ENCODE measurements at regions not wholly inside any gene's neighbourhood (a gene's known extent, or its start where the extent isn't known, plus 50 kb on each side); places are given as distances from the start of the nearest gene placed in this dataset.

- no peak for DNase-seq (ENCODE audit: low read depth in 1 of 2, low spot score in 1 of 2)
- in situ Hi-C loops (cut with HindIII; ENCODE audit: low pct_unique_long_range_greater_than_20kb, low sequenced_read_pairs): no loop called here
- TF ChIP-seq JUND (IDR thresholded peaks at IDR 0.05; ENCODE audit: low read depth): no peak
Measured at GRCh38 chr5:89293810-89294209, 410.8 kb upstream of the MEF2C start.

GRCh38 chr5:89292487-89292886, 409.5 kb upstream of the MEF2C start:
- no peak for DNase-seq (ENCODE audit: low read depth in 1 of 2, low spot score in 1 of 2)
- no peak for TF ChIP-seq JUND (IDR thresholded peaks at IDR 0.05; ENCODE audit: low read depth)
- in situ Hi-C loops (cut with HindIII; ENCODE audit: low pct_unique_long_range_greater_than_20kb, low sequenced_read_pairs): no loop called here

GRCh38 chr5:89289604-89290003, 406.6 kb upstream of the MEF2C start:
- in situ Hi-C loops (cut with HindIII; ENCODE audit: low pct_unique_long_range_greater_than_20kb, low sequenced_read_pairs): no loop called here
- TF ChIP-seq JUND (IDR thresholded peaks at IDR 0.05; ENCODE audit: low read depth): no peak
- peak in 1 of 2 experiments; percentile 5 for DNase-seq (ENCODE audit: low read depth in 1 of 2, low spot score in 1 of 2)

- in situ Hi-C loops (cut with HindIII; ENCODE audit: low pct_unique_long_range_greater_than_20kb, low sequenced_read_pairs): no loop called here
- no peak for TF ChIP-seq JUND (IDR thresholded peaks at IDR 0.05; ENCODE audit: low read depth)
- DNase-seq (ENCODE audit: low read depth in 1 of 2, low spot score in 1 of 2): no peak
Measured at GRCh38 chr5:89287964-89288363, 405.0 kb upstream of the MEF2C start.

GRCh38 chr5:89286320-89286719, 403.3 kb upstream of the MEF2C start:
- in situ Hi-C loops (cut with HindIII; ENCODE audit: low pct_unique_long_range_greater_than_20kb, low sequenced_read_pairs): no loop called here

GRCh38 chr5:89283728-89284493, 400.9 kb upstream of the MEF2C start:
- TF ChIP-seq JUND (IDR thresholded peaks at IDR 0.05; ENCODE audit: low read depth): no peak
- in situ Hi-C loops (cut with HindIII; ENCODE audit: low pct_unique_long_range_greater_than_20kb, low sequenced_read_pairs): no loop called here
- DNase-seq (ENCODE audit: low read depth in 1 of 2, low spot score in 1 of 2): no peak

More at GRCh38 chr5:89286320-89286719, 403.3 kb upstream of the MEF2C start:
- TF ChIP-seq JUND (IDR thresholded peaks at IDR 0.05; ENCODE audit: low read depth): no peak
- DNase-seq (ENCODE audit: low read depth in 1 of 2, low spot score in 1 of 2): no peak

GRCh38 chr5:89282554-89283510, 399.8 kb upstream of the MEF2C start:
- no peak for DNase-seq (ENCODE audit: low read depth in 1 of 2, low spot score in 1 of 2)
- no peak for TF ChIP-seq JUND (IDR thresholded peaks at IDR 0.05; ENCODE audit: low read depth)
- in situ Hi-C loops (cut with HindIII; ENCODE audit: low pct_unique_long_range_greater_than_20kb, low sequenced_read_pairs): no loop called here

GRCh38 chr5:89281766-89282553, 399.0 kb upstream of the MEF2C start:
- in situ Hi-C loops (cut with HindIII; ENCODE audit: low pct_unique_long_range_greater_than_20kb, low sequenced_read_pairs): no loop called here
- TF ChIP-seq JUND (IDR thresholded peaks at IDR 0.05; ENCODE audit: low read depth): no peak
- no peak for DNase-seq (ENCODE audit: low read depth in 1 of 2, low spot score in 1 of 2)

- in situ Hi-C loops (cut with HindIII; ENCODE audit: low pct_unique_long_range_greater_than_20kb, low sequenced_read_pairs): no loop called here
- no peak for DNase-seq (ENCODE audit: low read depth in 1 of 2, low spot score in 1 of 2)
- TF ChIP-seq JUND (IDR thresholded peaks at IDR 0.05; ENCODE audit: low read depth): no peak
Measured at GRCh38 chr5:89281211-89281610, 398.2 kb upstream of the MEF2C start.

- in situ Hi-C loops (cut with HindIII; ENCODE audit: low pct_unique_long_range_greater_than_20kb, low sequenced_read_pairs): no loop called here
- TF ChIP-seq JUND (IDR thresholded peaks at IDR 0.05; ENCODE audit: low read depth): no peak
- no peak for DNase-seq (ENCODE audit: low read depth in 1 of 2, low spot score in 1 of 2)
Measured at GRCh38 chr5:89280103-89281037, 397.4 kb upstream of the MEF2C start.

GRCh38 chr5:89279391-89280036, 396.5 kb upstream of the MEF2C start:
- no peak for TF ChIP-seq JUND (IDR thresholded peaks at IDR 0.05; ENCODE audit: low read depth)
- no peak for DNase-seq (ENCODE audit: low read depth in 1 of 2, low spot score in 1 of 2)
- in situ Hi-C loops (cut with HindIII; ENCODE audit: low pct_unique_long_range_greater_than_20kb, low sequenced_read_pairs): no loop called here

Data from T47D (cell line).